ENCODE measurements at regions not wholly inside any gene's neighbourhood (a gene's known extent, or its start where the extent isn't known, plus 50 kb on each side); places are given as distances from the start of the nearest gene placed in this dataset.

DNA sequence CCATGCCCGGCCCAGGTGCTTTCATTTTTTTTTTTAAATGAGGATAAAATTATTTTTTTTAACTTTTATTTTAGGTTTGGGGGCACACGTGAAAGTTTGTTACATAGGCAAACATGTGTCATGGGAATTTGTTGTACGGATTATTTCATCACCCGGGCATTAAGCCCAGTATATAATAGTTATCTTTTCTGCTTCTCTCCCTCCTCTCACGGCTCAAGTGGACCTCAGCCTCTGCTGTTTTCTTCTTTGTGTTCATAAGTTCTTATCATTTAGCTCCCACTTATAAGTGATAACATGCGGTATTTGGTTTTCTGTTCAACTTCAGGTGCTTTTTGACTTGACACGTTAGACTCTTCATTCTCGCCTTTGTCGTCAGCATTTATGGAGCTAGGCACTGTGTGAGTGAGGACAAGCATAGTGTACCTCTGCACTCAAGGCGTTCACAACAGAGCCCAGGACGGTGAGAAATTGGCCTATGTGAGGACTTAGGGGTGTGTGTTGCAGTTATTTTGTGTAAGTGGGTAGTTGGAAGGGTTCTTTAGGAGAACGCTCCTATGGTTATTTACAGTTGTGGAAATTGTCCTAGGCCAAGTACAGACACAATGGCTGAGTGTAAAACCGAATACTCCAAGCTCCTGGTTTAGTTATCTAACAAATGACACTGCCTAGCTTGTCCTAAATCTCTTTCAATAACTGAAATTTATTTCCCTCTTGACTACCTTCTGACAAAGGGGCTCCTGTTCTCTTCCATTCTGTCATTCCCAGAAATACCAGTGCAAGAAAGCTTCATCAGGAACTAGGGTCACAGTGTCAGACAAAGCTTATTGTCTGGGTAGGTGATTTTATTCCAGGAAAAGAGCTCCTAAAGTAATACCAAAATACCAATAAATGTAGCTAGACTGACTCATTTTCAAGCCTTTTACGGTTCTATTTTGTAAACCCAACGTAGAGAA is 200.5 kb upstream of the PRICKLE1 start:
- TF ChIP-seq, protein P1, sequence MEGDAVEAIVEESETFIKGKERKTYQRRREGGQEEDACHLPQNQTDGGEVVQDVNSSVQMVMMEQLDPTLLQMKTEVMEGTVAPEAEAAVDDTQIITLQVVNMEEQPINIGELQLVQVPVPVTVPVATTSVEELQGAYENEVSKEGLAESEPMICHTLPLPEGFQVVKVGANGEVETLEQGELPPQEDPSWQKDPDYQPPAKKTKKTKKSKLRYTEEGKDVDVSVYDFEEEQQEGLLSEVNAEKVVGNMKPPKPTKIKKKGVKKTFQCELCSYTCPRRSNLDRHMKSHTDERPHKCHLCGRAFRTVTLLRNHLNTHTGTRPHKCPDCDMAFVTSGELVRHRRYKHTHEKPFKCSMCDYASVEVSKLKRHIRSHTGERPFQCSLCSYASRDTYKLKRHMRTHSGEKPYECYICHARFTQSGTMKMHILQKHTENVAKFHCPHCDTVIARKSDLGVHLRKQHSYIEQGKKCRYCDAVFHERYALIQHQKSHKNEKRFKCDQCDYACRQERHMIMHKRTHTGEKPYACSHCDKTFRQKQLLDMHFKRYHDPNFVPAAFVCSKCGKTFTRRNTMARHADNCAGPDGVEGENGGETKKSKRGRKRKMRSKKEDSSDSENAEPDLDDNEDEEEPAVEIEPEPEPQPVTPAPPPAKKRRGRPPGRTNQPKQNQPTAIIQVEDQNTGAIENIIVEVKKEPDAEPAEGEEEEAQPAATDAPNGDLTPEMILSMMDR (IDR thresholded peaks at IDR 0.05) = no peak
- TF ChIP-seq POLR2A (IDR thresholded peaks at IDR 0.05) = no peak

All from adrenal gland (tissue), 5 donors.